BE2C (cell line): ENCODE measurements at regions not wholly inside any gene's neighbourhood (a gene's known extent, or its start where the extent isn't known, plus 50 kb on each side); places are given as distances from the start of the nearest gene placed in this dataset.

Experiments used
- DNase-seq: peaks from one replicate; pipeline ENCODE4 v3.0.0-alpha.2; 2020
- H3K27me3 ChIP-seq: fragments of 250-450 bp; sonication (Bioruptor Pico); 2 replicates; pipeline ENCODE4 v1.5.1; 2020; ENCODE audit warnings: mild to moderate bottlenecking
- H3K36me3 ChIP-seq: fragments of 250-450 bp; sonication (Bioruptor Pico); 2 replicates; pipeline ENCODE4 v1.5.1; 2020; ENCODE audit warnings: mild to moderate bottlenecking
- H3K4me1 ChIP-seq: fragments of 250-450 bp; sonication (Bioruptor Pico); 2 replicates; pipeline ENCODE4 v1.5.1; 2020
- H3K4me3 ChIP-seq: 2 replicates; pipeline ENCODE4 v1.5.1; 2011; ENCODE audit warnings: low read depth, low read length
- H3K9me3 ChIP-seq: fragments of 250-450 bp; sonication (Bioruptor Pico); 2 replicates; pipeline ENCODE4 v1.5.1; 2020
- TF ChIP-seq, protein P1 (sequence below): IDR thresholded peaks from 2 replicates; pipeline ENCODE4 v1.5.1; 2012; ENCODE audit warnings: mild to moderate bottlenecking, low read depth, low read length

GRCh38 chr1:11399250-11399649, 79.7 kb upstream of the DISP3 start:
- H3K4me3 ChIP-seq: no peak overlapping the region
- no peak for DNase-seq
- TF ChIP-seq, protein P1, sequence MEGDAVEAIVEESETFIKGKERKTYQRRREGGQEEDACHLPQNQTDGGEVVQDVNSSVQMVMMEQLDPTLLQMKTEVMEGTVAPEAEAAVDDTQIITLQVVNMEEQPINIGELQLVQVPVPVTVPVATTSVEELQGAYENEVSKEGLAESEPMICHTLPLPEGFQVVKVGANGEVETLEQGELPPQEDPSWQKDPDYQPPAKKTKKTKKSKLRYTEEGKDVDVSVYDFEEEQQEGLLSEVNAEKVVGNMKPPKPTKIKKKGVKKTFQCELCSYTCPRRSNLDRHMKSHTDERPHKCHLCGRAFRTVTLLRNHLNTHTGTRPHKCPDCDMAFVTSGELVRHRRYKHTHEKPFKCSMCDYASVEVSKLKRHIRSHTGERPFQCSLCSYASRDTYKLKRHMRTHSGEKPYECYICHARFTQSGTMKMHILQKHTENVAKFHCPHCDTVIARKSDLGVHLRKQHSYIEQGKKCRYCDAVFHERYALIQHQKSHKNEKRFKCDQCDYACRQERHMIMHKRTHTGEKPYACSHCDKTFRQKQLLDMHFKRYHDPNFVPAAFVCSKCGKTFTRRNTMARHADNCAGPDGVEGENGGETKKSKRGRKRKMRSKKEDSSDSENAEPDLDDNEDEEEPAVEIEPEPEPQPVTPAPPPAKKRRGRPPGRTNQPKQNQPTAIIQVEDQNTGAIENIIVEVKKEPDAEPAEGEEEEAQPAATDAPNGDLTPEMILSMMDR: no peak
- H3K4me1 ChIP-seq: no peaks in the 10 kb centered on the region
- no peaks in the 10 kb centered on the region for H3K36me3 ChIP-seq
- no peaks in the 10 kb centered on the region for H3K27me3 ChIP-seq
- no peaks in the 10 kb centered on the region for H3K9me3 ChIP-seq

DNA sequence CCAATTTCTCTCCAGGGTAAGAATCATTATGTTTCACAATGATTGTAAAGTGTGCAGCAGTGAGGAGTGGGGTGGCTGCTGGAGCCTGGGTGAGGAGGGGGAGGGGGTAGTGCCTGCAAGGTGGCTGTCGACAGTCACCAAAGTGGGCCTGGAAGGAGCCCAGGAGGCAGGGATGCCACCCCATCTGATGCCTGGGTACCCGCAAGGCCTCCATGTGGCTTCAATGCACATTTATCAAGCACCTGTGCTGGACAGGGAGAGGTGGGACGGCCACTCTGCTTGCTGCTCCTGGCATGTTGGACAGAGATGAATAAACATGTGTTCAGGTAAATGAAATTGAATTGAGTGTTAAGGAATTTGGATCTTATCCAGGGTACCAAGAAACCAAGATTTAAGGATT, 78.8 kb upstream of the DISP3 start:
- Histone ChIP-seq H3K4me3 (no peak overlapping the region), H3K9me3 (no peaks in the 10 kb centered on the region), H3K4me1 (no peaks in the 10 kb centered on the region), H3K36me3 (no peaks in the 10 kb centered on the region), H3K27me3 (no peaks in the 10 kb centered on the region)
- no peak for DNase-seq
- TF ChIP-seq, protein P1: no peak

- H3K9me3 ChIP-seq: no peaks in the 10 kb centered on the region
- no peaks in the 10 kb centered on the region for H3K27me3 ChIP-seq
- DNase-seq: no peak
- TF ChIP-seq, protein P1: no peak
- no peaks in the 10 kb centered on the region for H3K36me3 ChIP-seq
- no peak overlapping the region for H3K4me3 ChIP-seq
- no peaks in the 10 kb centered on the region for H3K4me1 ChIP-seq
These were observed 78.4 kb upstream of the DISP3 start for GRCh38 chr1:11400567-11400966.

DNA sequence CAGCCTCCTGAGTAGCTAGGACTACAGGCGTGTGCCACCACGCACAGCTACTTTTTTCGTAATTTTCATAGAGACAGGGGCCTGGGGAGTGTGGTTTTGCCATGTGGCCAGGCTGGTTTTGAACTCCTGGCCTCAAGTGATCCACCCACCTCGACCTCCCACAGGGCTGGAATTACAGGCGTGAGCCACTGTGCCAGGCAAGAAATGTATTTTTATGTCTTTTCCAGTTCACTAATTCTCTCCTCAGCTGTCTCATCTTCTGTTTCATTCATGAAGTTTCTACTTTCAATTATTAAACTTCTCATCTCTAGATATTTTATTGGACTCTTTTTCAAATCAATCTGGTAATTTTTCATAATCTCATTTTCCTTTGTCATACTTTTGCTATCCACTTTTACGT, 72.1 kb upstream of the DISP3 start:
- DNase-seq: no peak
- TF ChIP-seq, protein P1: no peak
- no peaks in the 10 kb centered on the region for H3K9me3 ChIP-seq
- no peaks in the 10 kb centered on the region for H3K27me3 ChIP-seq
- H3K4me1 ChIP-seq: no peaks in the 10 kb centered on the region
- no peaks in the 10 kb centered on the region for H3K36me3 ChIP-seq
- H3K4me3 ChIP-seq: no peak overlapping the region

DNA sequence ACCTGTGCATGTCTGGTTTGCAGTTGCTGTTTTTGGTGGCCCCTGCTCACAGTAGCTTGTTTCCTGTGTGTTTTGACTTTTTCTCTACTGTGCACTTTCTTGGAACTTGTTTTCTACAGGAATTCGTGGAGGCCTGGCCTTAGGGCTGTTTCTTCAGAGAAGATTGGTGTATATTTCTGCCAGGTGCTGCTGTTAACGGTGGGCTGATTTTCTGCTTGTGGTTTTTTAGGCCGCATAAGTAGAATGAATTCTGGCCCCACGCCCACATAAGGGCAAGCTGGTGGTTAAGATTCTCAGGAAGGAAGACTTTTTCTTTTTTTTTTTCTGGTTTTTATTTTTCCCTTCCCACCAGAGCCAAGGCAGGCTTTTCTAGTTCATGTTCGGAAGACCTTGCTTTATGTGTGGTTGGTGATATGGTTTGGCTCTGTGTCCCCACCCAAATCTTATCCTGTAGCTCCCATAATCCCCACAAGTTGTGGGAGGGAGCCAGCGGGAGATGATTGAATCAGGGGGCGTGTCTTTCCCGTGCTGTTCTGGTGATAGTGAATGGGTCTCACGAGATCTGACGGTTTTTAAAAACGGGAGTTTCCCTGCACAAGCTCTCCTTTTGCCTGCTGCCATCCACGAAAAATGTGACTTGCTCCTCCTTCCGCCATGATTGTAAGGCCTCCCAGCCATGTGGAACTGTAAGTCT, 71.5 kb upstream of the DISP3 start:
- Histone ChIP-seq H3K36me3 (no peaks in the 10 kb centered on the region), H3K27me3 (no peaks in the 10 kb centered on the region), H3K9me3 (no peaks in the 10 kb centered on the region), H3K4me1 (no peaks in the 10 kb centered on the region), H3K4me3 (no peak overlapping the region)
- TF ChIP-seq, protein P1: no peak
- DNase-seq: no peak

- Histone ChIP-seq H3K4me3 (no peak overlapping the region), H3K9me3 (no peaks in the 10 kb centered on the region), H3K27me3 (no peaks in the 10 kb centered on the region), H3K4me1 (0 out of 2 replicates have a peak, but pooled peaks cover 2% of the 10 kb centered on the region), H3K36me3 (no peaks in the 10 kb centered on the region)
- DNase-seq: no peak
- TF ChIP-seq, protein P1: no peak
These were observed 66.8 kb upstream of the DISP3 start for GRCh38 chr1:11412141-11412540.
